IPS DF 4.7 (cell line): ENCODE measurements at regions not wholly inside any gene's neighbourhood (a gene's known extent, or its start where the extent isn't known, plus 50 kb on each side); places are given as distances from the start of the nearest gene placed in this dataset.

Experiments
- DNase-seq: peaks from one replicate; pipeline ENCODE4 v3.0.0-alpha.2; 2013; ENCODE audit warnings: low spot score; ENCODE audit errors: extremely low read depth

DNA sequence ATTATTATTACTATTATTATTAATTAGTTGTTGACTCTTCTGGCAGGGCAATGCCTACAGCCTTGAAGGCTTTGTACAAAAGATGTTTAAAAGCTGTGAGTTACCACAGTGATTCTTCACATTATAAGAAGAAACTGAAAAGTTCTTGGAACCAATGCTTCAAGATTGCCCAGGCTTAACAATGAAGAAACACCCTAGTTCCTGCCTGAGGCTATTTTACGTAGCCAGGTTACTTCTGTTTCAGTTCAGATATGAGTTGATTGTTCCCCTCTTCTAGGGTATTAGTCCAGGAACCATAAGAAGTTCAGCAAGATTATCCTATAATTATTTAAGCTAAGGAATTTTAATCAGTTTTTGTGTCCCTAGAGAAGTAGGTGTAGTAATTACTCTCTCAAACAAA, 154.6 kb upstream of the CDH12 start:
- DNase-seq: no peak

DNA sequence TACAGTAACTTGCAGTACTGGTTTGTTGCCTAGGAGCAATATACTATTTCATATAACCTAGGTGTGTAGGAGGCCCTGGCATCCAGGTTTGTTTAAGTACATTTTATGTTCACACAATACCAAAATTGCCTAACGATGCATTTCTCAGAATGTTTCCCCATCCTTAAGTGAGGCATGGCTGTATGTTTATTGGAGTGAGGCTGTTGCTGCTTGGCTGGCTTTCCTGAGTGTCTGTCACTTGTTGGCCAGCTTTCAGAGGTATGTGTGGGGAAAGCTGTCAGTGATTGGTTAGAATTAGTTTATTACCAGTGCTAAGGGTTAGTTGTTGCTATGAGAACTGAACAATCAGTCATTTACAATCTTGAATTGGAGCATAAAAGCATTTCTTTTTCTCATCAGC, 154.1 kb upstream of the CDH12 start:
- DNase-seq: no peak

DNA sequence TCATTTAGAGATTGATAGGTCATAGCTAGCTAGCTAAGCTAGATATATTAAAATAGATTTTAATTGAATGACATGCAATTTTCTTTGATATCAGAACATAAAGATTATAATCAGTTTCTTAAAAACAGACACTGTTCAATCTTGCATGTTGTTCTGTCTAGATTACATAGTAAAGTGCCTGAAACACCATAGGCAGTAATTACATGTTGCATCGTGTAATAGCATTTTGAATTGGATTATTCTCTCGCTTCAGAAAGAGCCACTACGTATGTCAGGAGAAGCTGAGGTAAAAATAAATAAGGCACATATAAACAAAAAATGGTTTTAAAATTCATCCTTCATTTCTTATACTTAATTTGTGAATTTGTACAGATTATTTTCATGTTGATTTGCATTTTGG, 148.0 kb upstream of the CDH12 start:
- DNase-seq: no peak

DNA sequence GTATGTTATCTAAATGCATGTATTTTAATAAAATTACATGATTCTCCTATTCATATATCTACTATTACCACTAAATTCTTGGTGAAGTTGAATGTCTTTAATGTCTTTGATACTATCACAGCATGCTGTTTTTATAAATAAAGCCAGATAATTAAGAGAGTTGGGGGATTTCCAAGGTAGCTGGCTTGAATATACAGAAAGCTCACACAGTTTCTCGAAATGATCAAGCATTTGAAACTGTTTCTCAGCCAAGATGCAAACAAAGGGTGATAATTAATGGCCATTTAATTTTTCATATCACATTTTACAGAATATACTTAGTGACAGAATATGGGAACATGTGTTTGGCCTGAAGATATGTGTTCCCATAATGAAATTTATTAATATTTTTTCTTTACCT, 145.6 kb upstream of the CDH12 start:
- no peak for DNase-seq

DNA sequence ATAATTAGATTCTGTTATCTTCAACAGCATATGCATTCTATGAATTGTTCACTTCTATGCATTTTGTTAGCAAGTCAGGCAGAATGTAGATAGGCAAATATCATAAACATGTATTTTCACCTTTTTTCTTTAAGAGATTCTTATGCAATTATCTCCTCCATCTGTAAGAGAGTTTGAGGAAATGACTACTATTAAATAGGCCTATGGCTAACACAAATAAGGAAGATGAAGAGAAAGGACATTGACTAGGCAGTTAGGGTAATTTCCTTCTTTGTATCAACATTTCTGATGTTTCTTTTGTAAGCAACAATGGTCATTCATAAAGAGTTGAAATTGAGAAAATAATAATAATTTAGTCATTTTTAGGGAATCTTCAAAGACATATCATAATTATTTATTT, 145.2 kb upstream of the CDH12 start:
- DNase-seq: no peak

DNA sequence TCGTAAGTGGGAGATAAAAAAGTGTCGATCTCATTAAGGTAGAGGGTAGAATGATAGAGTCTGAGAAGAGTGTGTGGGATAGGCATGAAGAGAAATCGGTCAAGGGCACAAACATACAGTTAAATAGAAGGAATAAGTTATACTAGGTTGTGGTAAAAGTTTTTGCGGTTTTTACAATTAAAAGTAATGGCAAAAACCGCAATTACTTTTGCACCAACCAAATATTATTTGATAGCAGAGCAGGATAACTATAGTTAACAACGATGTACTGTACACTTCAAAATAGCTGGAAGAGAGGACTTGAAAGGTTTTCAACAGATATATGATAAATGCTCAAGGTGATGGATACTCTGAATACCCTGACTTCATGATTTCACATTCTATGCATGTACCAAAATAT, 135.8 kb upstream of the CDH12 start:
- no peak for DNase-seq

DNA sequence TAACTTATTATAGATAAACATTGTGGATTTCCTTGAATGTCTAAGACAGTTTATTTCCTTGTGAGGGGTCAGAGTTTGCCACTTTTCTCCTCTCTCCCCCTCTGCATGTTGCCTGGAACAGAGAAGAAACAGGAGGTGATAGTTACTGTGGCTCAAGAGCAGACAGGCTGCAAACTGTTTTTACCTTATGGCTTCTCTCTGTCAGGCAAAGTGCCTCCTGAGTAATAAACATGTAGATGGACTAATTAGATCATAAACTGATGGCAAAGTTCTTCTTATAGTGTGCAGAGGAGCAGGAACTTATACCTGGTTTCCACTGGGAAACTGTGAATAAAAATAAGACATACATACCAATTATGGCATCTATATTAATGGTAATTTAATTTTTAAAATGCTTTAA, 133.1 kb upstream of the CDH12 start:
- no peak for DNase-seq

DNA sequence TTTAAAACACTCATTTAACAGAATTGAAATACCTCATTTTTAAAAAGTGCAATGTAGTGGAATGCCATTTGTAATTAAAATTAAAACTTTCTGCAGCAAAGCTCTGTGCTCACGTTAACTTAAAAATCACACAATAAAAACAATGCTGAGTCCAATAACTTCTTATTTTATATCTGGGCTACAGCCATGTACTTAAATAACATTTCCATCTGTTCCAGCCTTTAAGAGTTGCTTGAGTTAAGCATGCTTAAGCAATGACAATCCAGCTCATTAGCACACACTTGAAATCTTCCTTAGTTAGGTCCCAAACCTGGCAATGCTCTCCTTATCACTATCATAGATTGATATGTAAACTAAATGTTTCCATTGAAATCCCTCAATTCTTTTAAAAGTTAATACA, 132.3 kb upstream of the CDH12 start:
- DNase-seq: no peak

DNA sequence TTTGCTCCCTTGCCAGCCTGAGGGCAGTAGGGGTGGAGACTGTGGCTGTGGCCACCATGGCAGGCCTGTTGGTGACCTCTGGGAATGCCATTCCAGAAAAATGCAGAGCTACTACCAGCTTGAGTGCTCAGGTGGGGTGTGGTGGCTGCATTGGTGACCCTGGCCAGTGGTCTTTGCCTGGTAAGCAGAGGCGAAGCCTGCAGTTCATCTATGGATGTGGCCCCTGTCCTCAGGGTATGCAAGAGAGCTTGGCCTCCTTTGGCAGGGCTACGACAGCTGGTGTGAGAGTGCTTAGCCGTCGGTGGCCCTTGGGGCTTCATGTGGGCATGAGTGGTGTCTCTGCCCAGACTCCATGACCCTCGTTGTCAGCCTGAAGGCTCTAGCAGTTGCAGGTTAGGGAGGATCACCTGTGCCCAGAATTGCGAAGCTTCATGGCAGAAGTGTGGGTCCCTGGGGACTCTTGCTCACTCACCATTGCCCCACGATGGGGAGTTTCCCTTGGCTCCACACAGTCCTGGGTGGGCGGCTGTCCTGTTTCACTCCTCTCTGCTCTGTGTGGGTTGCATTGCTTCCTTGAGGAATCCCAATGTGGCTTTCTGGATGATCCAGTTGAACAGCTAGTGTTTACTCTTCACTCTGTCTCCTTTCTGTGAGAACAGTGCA, 117.9 kb upstream of the CDH12 start:
- DNase-seq: no peak

DNA sequence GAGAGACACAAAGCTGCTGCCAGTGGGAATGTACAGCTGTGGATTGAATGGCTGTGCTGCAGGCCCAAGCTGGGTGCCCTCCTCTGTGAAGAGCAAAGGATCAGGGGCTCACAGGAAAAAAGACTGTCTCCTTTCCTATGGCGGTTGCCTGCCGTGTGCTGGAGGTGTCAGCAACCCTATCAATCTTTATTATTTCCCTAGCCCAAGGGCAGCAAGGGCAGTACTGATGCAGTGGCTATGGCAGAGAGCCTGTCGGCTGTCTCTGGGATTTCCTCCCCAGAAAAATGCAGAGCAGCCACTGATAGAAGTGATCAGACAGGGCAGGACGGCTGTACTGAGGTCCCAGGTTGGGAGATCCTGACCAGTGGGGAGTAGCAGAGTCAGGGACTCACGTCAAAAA, 117.3 kb upstream of the CDH12 start:
- no peak for DNase-seq

DNA sequence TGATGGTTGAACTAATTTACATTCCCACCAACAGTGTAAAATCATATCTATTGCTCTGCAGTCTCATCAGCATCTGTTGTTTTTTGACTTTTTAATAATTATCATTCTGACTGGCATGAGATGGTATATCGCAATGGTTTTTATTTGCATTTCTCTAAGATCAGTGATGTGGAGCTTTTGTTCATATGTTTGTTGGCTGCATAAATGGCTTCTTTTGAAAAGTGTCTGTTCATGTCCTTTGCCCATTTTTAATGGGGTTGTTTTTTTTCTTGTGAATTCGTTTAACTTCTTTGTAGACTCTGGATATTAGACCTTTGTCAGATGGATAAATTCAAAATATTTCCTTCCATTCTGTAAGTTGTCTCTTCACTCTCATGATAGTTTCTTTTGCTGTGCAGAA, 115.2 kb upstream of the CDH12 start:
- no peak for DNase-seq

DNA sequence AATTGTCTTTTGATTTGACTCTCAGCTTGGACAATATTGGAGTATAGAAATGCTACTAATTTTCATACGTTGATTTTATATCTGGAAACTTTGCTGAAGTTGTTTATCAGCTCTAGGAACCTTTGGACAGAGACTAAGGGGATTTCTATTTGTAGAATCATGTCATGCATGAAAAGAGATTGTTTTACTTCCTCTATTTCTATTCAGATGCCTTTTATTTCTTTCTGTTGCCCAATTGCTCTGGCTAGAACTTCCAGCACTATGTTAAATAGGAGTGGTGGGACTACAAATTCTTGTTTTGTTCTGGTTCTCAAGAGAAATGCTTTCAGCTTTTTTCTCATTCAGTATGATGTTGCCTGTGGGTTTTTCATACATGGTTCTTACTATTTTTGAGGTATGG, 112.8 kb upstream of the CDH12 start:
- DNase-seq: no peak

DNA sequence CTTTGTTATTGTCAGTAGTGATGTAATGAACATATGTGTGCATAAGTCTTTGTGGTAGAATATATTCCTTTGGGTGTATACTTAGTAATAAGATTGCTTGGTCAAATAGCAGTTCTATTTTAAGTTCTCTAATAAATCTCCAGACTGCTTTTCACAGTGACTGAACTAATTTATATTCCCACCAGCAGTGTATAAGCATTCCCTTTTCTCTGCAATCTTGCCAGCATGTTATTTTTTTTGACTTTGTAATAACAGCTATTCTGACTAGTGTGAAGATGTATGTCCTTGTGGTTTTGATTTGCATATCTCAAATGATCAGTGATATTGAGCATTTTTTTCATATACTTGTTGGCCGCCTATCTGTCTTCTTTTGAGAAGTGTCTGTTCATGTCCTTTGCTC, 111.5 kb upstream of the CDH12 start:
- DNase-seq: no peak

DNA sequence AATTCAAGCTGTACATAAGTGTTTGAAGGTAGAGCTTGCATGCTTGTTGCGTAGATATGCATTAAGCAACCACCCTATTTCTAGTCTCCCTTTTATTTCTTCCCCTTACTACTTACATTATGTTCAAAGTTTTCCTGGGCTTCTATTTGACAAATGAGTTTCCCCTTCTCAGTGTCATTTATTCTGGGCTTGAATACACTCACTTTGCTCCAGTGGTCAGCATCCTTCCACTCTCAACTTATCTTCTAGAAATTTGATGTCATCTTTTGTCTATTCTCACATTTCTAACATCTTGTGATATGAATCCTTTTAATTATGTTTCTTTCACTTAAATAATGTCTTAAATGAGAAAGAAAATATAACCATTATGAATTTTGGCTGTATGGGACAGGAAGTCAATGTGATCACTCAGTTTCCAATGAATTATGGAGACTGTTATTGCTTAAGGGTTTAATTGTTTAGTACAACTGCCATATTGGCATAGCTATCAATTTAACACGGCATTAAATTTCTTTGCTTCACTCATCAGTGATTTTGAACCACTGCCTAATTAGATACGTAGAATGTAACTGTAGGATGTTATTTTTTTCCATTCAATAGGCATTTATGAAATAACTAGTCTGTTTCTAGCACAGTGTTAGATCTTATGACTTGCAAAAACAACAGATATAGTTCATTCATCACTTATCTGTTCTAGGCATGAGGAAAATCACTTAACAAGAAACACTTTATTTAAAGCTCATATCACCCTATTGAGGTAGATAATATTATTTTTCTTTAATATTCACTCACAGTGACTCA, 105.5 kb upstream of the CDH12 start:
- DNase-seq: no peak

DNA sequence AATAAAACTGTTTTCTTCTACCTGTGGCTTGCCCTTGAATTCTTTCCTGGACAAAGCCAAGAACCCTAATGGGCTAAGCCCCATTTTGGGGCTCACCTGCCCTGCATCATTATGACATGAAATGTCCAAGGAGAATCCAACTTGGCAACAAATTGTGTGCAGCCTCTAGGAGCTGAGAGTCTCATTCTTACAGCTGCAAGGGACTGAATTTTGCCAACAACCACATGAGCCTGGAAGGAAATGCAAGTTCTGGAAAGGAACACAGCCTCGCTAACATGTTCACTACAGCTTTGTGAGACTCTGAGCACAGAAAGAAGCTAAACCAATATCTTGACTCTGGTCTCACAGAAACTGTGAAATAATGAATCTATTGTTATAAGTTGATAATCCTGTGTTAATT, 94.8 kb upstream of the CDH12 start:
- DNase-seq: no peak

DNA sequence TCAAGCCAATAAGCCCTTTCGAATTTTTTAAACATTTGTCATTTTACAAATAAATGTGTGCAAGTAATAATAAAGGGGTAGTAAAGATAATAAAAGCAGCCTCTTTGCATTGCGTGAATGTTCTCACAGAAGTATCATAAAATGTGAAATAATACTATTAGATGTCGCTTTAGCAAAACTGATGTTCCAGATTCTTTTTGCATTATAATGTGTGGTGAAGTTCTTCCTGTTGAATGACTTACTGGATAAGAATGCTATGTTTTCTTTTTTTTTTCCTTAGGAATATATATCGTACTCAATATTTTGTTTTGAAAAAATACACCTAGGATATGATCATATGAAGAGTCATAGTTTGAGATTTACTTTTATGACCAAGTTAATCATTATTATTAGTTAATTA, 85.2 kb upstream of the CDH12 start:
- no peak for DNase-seq

DNA sequence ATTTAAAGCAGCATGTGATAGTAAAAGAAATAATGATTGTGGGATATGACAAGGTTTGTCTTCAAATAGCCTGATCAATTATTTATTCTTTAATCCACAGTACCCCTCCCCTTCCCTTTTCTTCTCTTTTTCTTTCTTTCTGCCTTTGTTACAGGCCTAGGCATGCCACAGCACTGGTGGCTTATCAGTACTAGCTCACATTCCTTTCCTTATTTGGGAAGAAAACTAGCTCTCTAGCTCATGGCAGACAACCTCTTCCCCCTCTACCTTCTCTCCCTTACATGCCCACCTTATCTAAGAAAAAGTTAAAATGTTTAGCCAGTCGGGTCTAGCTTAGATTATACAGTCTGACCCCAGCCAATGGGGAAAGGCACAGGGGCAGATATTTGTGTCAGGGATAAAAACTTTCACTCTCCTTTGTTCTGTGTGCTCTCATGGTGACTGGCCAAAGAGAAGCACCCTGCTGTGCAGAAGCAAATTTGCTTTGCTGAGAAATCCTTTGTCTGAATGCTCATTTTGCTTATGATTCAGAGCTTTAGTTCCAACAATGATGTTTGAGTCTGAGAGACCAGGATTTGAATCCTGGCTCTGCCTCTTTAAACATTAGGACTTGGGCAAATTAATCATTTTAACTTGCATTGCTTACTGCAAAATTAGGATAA, 75.8 kb upstream of the CDH12 start:
- DNase-seq: no peak

DNA sequence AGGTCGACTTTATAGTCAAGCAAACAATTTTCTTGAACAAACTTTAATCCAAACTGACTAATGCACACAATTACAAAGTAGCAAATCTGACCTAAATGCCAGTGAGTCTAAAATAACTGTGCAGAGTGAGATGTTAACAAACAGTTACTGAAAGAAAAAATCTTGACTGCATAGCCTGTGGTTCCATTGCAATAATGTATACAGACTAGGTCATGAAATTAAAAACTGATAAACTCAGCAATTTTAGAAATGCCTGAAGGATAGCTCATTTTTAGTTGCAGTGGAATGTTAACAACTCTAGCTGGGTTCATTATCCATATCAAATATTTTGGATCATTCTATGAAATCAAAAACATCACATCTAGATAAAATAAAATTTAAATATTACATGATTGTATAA, 73.4 kb upstream of the CDH12 start:
- no peak for DNase-seq

DNA sequence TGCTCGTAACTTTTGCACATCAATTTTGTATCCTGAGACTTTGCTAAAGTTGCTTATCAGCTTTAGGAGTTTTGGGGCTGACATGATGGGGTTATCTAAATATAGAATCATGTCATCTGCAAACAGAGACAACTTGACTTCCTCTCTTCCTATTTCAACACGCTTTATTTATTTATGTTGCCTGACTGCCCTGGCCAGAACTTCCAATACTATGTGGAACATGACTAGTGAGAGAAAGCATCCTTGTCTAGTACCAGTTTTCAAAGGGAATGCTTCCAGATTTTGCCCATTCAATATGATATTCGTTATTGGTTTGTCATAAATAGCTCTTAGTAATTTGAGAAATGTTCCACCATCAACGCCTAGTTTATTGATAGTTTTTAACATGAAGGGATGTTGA, 65.4 kb upstream of the CDH12 start:
- DNase-seq: no peak

DNA sequence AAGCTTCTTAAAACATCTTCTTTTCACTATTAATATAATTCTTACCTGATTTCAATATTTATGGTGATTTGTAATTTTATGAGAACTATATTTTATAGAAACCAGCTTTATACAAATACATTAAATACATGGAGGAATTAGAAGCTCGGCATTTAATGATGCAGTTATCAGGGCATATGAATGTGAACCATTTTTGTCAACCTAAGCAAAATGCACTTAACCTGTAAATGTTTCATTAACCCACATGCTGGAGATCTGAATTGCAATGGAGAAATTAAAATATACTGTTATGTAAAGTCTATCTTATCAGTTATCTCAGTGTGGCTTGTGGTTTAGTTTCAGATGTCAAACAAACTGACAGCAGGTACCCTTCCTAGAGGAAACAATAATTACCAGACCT, 63.2 kb upstream of the CDH12 start:
- no peak for DNase-seq

DNA sequence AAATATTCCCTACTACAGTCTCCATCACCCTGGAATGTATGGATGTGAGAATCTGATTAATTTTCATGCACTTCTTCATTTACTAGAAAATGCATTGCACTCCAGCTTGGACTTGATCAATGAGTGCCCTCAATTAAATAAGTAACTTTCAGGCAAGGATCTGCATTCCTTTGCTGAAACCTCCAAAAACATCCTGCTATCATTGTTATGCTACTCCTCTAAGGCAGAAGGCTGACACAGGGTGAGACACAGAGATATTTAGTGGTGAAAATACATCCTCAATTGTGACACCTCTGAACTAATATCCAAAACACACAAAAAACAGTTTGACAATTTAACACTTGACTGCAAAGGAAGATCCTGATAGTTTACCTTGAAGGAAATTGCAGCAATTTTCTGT, 57.9 kb upstream of the CDH12 start:
- DNase-seq: no peak

DNA sequence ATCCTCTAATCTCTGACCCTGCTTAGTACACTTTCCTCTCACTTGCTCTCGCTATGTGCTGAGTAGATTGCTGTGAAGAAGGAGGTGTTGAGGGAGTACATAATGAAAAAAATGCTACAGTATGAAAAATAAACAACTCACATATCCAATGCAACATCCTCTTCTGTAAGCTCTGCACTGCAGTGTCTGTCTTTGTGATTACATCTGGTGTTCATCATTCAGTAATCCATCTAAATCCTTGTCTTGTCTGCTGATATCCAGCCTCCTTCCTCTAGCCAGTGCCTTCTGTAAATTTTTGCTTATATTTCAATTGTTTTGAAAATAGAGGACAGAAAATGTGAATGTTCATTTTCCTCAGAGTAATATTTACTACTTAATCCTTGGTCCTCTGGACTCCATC, 57.4 kb upstream of the CDH12 start:
- no peak for DNase-seq

DNA sequence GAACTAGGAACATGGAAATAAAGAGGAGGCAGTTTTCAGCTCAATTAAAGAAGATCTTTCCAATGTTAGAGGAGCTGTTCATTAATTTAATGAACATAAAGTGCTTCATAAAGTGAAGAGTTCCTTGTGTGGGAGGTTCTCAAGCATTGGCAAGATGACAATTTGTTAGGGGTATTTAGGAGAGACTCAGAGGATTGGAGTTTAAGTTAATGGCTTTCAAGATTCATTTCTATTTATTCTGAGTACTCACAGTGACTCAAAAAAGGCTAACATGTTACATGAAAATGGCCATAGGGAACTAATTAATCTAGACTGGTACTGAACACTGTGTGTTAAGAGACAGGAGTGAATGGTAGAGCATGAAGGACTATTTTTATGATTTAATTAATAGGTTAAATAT, 55.4 kb upstream of the CDH12 start:
- no peak for DNase-seq
